SW 1271 (cell line): ENCODE measurements at regions not wholly inside any gene's neighbourhood (a gene's known extent, or its start where the extent isn't known, plus 50 kb on each side); places are given as distances from the start of the nearest gene placed in this dataset.

Experiments
- DNase-seq, 2 experiments: peaks; one replicate each; lab custom pipeline; 2025; lab: John Stamatoyannopoulos, UW

- no peak for DNase-seq
These were observed 76.7 kb upstream of the SALL3 start for GRCh38 chr18:78902795-78903435.

DNA sequence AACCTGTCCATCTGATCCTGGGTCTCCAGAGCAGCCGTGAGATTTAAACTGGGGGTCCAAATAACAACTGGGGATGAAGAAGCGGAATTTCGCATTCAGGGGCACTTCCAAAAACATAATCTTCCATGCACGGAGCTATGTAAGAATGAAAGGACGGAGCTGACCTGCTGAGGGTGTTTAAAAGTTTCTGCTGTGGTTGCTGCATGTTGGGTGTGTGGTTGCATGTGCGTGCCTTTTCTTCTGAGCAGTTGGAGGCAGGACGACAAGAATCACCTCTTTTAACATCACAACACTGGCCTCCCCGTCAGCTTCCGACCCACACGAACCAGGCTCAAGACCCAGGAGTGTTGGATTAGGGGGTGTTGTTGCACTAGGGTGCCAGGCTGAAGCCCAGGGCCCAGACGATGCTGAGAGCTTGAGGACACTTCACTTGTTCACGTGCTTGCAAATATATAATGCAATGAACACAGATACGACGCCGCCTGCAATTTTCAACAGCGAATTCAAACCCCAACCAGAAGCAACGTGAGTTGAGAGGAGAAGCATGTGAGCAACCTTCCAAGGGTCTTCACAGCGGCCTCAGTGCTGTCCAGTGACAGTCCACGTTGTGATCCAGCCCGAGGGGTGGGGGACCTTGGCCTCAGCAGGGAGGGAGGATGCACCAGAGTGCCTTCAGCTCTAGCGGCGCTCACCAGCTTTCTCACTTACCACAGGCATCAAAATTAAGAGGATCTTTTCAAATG lies 76.0 kb upstream of the SALL3 start:
- DNase-seq, result no peak

GRCh38 chr18:78904179-78904531 lies 75.5 kb upstream of the SALL3 start:
- DNase-seq, result no peak

DNA sequence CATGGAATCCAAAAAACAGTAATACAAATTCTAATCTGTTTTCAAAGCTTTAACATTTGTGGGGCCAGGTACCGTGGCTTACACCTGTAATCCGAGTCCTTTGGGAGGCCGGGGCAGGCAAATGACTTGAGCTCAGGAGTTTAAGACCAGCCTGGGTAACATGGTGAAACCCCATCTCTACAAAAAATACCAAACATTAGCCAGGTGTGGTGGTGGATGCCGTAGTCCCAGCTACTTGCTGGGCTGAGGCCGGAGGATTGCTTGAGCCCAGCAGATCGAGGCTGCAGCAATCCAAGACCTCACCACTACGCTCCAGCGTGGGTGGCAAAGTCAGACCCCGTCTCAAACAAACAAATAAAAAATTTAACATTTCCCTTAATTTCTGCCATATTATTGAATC lies 74.3 kb upstream of the SALL3 start:
- DNase-seq, result no peak

GRCh38 chr18:78906066-78906465 lies 73.6 kb upstream of the SALL3 start:
- DNase-seq, result no peak

- DNase-seq, result no peak
These were observed 71.0 kb upstream of the SALL3 start for GRCh38 chr18:78908462-78909260.

GRCh38 chr18:78911751-78912283 lies 67.8 kb upstream of the SALL3 start:
- DNase-seq, result no peak

- no peak for DNase-seq
These were observed 67.3 kb upstream of the SALL3 start for GRCh38 chr18:78912336-78912735.

DNA sequence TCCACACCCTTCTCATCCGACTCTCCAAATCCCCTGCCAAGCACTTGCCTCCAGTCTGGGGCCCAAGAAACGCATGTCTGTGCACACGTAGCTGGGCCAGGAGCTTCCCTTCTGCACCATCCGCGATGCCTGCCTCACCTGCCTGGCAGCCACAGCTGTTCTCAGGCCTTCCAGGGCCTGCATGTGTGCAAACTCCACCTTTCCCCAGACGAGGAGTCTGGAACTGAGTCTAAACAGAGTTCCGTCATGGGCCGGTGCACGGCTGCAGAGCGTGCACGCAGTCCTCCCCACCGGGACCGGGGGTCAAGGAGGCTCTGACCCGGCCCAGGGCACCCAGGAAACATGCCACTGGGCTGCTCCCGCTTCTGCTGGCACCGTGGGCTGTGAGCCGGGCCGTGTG lies 66.8 kb upstream of the SALL3 start:
- DNase-seq, result no peak

GRCh38 chr18:78913395-78913794 lies 66.2 kb upstream of the SALL3 start:
- DNase-seq, result no peak

GRCh38 chr18:78913830-78914231 lies 65.8 kb upstream of the SALL3 start:
- DNase-seq, result no peak

DNA sequence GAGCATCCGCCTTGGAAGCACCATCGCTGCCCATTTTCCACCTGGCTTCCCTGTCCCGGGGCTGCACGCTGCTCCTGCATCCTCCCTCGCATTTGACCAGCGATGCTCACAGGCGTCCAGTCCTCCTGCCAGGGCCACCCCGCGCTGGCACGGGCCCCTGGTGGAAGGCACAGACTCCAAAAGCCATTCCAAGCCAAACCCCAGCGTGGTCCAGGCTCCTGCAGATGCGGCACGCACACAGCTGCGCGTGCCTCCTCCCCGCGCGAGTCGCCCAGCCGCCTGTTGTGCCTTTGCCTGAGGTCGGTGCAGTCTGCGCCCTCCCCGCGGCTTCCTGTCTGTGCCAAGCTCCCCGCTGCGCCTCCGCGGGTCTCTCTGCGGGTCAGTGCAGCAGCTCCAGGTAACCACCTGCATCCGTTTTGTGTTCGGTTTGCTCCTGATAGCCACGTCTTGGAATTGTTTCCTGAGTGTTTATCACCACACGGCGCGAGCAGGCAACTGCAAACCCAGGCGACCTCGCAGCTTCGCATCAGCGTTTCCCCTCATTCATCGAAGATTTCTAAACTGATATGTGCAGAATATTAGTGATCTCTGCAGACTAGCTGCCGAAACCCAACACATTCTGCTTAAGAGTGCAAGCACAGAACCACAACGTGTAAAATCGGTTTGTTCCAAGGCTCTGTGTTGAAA lies 65.2 kb upstream of the SALL3 start:
- no peak for DNase-seq

DNA sequence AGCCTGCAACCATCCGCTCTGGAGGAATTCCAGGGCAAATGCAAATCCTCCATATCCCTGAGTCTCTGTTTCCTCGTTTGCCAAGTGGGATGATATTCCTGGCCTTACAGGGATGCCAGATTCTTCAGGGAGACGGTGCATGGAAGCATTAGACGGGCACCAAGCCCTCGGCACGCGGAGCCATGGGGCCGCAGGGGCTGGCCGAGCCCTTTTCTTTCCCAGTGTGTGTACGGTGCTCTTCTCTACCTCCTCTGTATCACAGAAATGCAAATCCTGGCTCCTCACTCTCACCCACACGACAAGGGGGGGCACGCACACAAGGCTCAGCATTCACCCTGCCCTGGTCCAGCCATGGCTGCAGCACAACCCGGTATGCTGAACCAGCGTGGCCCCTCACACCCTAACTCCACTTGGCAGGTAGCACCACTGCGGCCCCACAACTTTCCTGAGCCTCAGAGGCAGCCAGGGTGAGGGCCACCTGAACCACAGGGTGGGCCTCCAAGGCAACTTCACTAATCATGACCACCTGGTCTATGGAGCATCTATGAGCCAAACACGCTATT lies 64.1 kb upstream of the SALL3 start:
- no peak for DNase-seq

GRCh38 chr18:78918707-78919106 lies 60.9 kb upstream of the SALL3 start:
- DNase-seq, result no peak

GRCh38 chr18:78919956-78920355 lies 59.7 kb upstream of the SALL3 start:
- no peak for DNase-seq

GRCh38 chr18:78920456-78921138 lies 59.0 kb upstream of the SALL3 start:
- DNase-seq, result no peak

DNA sequence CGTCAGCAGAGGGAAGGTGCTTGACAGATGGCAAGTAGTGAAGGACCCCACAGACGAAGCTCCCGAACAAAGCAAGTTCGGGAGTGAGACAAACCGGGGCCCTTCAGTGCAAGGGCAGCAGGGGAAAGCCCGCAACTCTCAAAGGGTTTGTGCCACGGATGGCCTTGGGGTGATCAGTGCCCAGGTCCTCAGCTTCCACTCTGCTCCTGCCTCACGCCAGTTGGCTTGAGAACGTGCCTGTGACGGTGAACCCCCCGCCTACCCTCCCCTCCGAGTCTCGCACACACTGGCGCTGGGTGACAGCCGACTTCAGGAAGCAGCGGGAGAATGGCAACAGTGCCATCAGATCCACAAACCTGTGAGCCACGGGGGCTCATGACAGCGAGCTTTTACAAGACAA lies 56.8 kb upstream of the SALL3 start:
- DNase-seq, result no peak

DNA sequence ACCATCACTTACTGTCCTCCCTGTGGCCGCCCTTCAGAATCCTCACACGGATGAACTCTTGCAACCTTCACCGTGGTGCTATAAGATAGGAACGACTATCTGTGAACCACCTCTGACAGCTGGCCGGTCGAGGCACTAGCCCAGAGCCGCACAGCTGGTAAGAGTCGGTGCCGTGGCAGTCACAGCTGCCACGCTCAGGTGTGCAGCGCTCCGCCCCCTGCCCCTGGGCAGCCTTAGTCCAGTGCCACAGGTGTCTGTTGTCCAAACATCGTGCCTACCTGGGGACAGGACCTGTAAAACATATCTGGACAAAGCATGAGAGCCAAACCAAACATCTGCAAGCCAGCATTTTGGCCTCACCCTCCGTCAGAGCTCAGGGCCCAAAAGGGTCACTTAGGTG lies 55.3 kb upstream of the SALL3 start:
- no peak for DNase-seq

DNA sequence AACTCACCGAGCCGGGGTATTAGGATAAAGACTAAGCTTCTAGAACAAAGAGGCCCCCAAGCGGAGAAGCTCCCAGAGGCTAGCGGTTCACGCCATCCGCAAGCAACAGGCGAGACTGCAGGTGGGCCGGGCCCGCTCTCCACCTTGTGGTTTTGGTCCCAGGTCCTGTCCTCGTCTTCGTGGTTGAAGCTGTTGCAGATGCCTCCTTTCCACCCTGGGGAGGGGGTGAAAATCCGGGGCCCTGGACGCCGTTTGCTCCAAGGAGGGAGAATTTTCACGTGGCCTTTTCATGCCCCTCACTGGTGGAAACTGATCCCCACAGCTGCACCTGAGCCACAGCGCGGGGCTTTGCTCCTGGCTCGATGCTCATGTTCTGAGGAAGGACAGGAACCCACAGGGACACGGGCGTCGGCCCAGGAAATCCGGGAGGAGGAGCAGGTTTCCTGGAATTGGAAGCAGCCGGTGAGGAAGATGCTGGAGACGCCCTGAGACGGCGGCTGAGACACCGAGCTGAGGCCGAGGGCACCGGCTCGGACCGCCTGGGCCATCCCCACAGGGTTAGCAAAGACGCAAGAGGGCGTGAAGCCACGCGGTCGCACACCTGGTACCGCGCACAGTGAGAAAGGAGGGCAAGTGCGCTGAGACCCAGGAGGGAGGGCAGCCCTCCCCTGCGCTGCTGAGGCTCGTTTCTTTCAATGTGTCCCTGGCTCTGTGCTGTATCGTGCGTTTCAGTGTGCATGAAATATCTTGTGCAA lies 54.7 kb upstream of the SALL3 start:
- DNase-seq, result no peak

- DNase-seq, result no peak
These were observed 53.9 kb upstream of the SALL3 start for GRCh38 chr18:78925557-78926242.
